ENCODE measurements at regions not wholly inside any gene's neighbourhood (a gene's known extent, or its start where the extent isn't known, plus 50 kb on each side); places are given as distances from the start of the nearest gene placed in this dataset.

DNA sequence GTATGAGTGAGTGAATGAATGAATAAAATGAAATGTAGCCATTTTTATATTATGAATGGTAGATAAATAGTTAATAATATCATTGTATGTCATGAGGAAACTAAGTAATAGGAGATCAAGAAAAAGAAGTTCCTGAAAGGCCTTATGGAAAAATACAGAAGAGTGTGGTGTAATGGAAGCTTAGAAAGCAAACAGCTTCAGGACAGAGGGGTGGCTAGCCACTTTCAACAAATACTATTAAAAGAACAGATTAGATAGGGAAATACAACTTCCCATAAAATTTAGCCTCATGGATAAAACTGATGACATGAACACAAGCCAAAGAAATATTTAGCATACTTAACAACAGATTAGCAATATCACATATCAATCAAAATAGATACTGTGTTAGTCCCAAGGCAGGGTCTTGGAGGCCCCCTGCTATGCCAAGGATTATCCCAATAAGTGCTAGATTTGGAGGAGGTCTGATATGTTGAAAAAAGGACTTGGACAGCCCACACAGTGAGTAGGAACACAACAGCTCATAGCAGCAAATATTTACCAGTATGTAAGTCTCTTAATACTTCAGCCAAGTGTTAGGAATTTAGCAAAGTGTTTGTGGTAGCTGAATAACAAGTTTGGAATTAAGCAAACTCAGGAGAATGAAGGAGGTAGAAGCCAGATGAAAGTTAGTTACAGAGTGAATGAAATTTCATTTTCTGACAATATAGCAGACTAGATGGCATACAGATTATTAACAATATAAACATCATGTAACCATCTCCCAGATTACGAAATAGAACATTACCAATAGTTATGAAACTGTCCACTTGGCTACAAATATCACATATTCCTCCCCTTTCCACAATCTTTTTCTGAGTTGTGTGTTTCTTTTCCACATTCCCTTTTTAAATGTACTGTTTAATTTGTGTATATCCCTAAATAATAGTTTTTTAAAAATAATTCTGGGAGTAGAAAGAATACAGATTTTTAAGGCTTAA, 1632.0 kb downstream of the PCDH9 start:
- H3K27ac ChIP-seq (ENCODE audit: low read depth, low read length), result no peak overlapping the region

DNA sequence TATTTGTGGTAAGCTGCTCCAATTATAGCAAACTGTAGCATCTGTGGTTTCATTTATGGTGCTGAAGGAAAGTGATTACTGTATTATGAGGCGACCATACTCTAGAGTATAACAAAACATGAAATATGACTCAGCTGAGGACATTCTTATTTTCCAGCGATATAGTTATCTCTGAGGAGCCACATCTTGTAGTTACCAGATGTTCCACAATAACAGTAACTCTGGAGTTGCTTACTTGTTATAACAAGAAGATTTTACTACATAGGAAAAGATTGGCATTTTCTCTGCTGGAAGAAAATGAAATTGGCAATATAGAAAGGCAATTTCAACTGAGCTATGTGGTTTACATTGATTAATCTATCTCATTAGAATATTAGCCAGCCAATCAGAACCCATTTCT, 1634.2 kb downstream of the PCDH9 start:
- CTCF ChIA-PET, result no interaction called here
- Histone ChIP-seq H3K4me3 (ENCODE audit: low read depth, low read length) (no peak overlapping the region), H3K27me3 (ENCODE audit: control insufficient read depth, insufficient read depth, low read length) (no peaks in the 10 kb centered on the region), H3K27ac (ENCODE audit: low read depth, low read length) (no peak overlapping the region), H3K9me3 (ENCODE audit: control insufficient read depth, insufficient read depth, low read length) (no peaks in the 10 kb centered on the region)
- TF ChIP-seq, protein P1, sequence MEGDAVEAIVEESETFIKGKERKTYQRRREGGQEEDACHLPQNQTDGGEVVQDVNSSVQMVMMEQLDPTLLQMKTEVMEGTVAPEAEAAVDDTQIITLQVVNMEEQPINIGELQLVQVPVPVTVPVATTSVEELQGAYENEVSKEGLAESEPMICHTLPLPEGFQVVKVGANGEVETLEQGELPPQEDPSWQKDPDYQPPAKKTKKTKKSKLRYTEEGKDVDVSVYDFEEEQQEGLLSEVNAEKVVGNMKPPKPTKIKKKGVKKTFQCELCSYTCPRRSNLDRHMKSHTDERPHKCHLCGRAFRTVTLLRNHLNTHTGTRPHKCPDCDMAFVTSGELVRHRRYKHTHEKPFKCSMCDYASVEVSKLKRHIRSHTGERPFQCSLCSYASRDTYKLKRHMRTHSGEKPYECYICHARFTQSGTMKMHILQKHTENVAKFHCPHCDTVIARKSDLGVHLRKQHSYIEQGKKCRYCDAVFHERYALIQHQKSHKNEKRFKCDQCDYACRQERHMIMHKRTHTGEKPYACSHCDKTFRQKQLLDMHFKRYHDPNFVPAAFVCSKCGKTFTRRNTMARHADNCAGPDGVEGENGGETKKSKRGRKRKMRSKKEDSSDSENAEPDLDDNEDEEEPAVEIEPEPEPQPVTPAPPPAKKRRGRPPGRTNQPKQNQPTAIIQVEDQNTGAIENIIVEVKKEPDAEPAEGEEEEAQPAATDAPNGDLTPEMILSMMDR (IDR thresholded peaks at IDR 0.05; ENCODE audit: low read depth, low read length), result no peak
- peak; percentile 8 for DNase-seq (ENCODE audit: low read depth, low spot score)
- POLR2A ChIA-PET, result no interaction called here

More for the DNA sequence above, 1632.0 kb downstream of the PCDH9 start:
- CTCF ChIA-PET, result no interaction called here
- H3K9me3 ChIP-seq (ENCODE audit: control insufficient read depth, insufficient read depth, low read length), result no peaks in the 10 kb centered on the region
- no peaks in the 10 kb centered on the region for H3K27me3 ChIP-seq (ENCODE audit: control insufficient read depth, insufficient read depth, low read length)
- H3K4me3 ChIP-seq (ENCODE audit: low read depth, low read length), result no peak overlapping the region
- POLR2A ChIA-PET, result no interaction called here
- TF ChIP-seq, protein P1 (IDR thresholded peaks at IDR 0.05; ENCODE audit: low read depth, low read length), result no peak
- peak; percentile 13 for DNase-seq (ENCODE audit: low read depth, low spot score)

DNA sequence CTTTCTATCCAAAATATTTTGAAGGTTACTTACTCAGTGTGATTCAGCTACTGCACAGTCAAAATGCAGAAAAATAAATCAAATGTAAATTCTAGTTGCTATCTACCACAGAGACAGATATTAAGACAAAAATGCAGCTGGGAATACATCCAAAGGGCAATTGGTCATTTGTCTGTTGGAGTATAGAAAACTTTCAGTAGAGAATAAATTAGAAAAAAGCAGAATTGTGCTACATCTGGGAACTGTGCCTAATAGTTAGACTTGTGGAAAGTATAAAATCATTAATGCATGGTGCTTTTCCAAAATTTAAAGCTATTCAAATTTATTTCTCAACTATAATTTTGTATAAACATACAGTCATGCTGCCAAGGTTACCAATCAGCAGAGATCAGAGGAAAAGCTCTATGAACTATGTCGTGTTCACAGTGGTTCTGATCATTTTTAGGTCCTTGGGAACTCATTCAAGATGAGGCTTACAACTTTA, 1635.8 kb downstream of the PCDH9 start:
- H3K27ac ChIP-seq (ENCODE audit: low read depth, low read length), result no peak overlapping the region
- no peaks in the 10 kb centered on the region for H3K9me3 ChIP-seq (ENCODE audit: control insufficient read depth, insufficient read depth, low read length)
- ChIA-PET POLR2A (no interaction called here), CTCF (interaction anchor here (0.9 to 1.4 kb wide), 2 partner anchors 19 to 44 kb away, joined by 3 to 5 read pairs; no protein-coding TSS in a partner anchor)
- no peaks in the 10 kb centered on the region for H3K27me3 ChIP-seq (ENCODE audit: control insufficient read depth, insufficient read depth, low read length)
- no peak overlapping the region for H3K4me3 ChIP-seq (ENCODE audit: low read depth, low read length)
- TF ChIP-seq, protein P1 (IDR thresholded peaks at IDR 0.05; ENCODE audit: low read depth, low read length), result no peak
- DNase-seq (ENCODE audit: low read depth, low spot score), result peak; percentile 11

DNA sequence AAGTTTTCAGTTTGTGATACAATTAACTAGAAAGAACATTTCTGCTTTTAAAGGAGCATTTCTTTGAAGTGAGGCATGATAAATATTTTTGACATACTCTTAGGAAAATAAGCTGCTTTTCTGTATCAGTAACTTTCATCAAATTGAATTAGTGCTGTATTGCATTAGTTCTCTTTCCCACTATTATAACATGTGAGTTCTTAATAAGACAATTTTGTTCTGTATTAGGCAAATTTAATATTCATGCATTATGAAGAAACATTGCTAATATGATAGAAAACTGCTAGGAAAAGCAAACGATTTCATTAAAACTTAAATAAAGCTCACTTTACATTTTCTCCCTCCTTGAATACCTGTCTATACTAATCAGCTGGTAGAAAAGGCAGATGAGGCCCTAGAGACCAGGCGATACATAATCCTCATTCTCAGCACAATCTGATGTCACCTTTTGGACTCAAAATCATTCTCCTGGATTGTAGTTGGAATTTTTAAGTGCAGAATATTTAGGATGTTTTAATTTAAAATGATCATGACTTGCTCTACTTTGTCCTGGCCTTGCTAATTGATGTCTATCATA, 1636.8 kb downstream of the PCDH9 start:
- Histone ChIP-seq H3K4me3 (ENCODE audit: low read depth, low read length) (no peak overlapping the region), H3K27ac (ENCODE audit: low read depth, low read length) (no peak overlapping the region), H3K9me3 (ENCODE audit: control insufficient read depth, insufficient read depth, low read length) (no peaks in the 10 kb centered on the region), H3K27me3 (ENCODE audit: control insufficient read depth, insufficient read depth, low read length) (no peaks in the 10 kb centered on the region)
- TF ChIP-seq, protein P1 (IDR thresholded peaks at IDR 0.05; ENCODE audit: low read depth, low read length), result no peak
- ChIA-PET CTCF (interaction anchor here (0.8 kb wide), 1 partner anchor 1121 kb away, joined by 4 read pairs; no protein-coding TSS in a partner anchor), POLR2A (interaction anchor here (0.6 kb wide), 1 partner anchor 439 kb away, joined by 5 read pairs; no protein-coding TSS in a partner anchor)
- DNase-seq (ENCODE audit: low read depth, low spot score), result no peak

DNA sequence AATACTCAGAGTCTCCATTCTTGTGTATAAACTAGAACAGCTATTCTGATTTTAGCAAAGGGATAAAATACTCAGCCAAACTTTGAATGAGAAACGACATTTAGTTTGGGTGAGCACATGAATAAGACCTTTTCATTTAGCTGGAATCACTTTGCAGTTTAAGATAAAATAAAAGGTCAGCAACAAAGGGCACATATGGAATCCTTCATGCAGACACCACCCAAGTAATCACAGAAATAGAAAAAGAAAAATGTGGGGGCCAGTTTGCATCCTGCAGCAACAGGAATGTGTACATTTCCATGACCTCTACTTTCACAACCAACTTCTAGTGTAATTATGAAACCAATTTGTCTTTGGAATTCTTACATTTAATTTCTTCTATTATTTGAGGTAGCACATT, 1637.4 kb downstream of the PCDH9 start:
- Histone ChIP-seq H3K4me3 (ENCODE audit: low read depth, low read length) (no peak overlapping the region), H3K27ac (ENCODE audit: low read depth, low read length) (no peak overlapping the region), H3K9me3 (ENCODE audit: control insufficient read depth, insufficient read depth, low read length) (no peaks in the 10 kb centered on the region), H3K27me3 (ENCODE audit: control insufficient read depth, insufficient read depth, low read length) (no peaks in the 10 kb centered on the region)
- no peak for DNase-seq (ENCODE audit: low read depth, low spot score)
- TF ChIP-seq, protein P1 (IDR thresholded peaks at IDR 0.05; ENCODE audit: low read depth, low read length), result no peak
- ChIA-PET POLR2A (no interaction called here), CTCF (no interaction called here)

Data from AG04450 (cell line).